ENCODE measurements at regions not wholly inside any gene's neighbourhood (a gene's known extent, or its start where the extent isn't known, plus 50 kb on each side); places are given as distances from the start of the nearest gene placed in this dataset.

- intact Hi-C loops (cut with DNase I) = no loop called here
- DNase-seq (no peak), ATAC-seq (no peak)
- Histone ChIP-seq H3K4me1 (no peaks in the 10 kb centered on the region), H3K27me3 (no peaks in the 10 kb centered on the region), H3K36me3 (no peaks in the 10 kb centered on the region), H3K9me3 (no peaks in the 10 kb centered on the region), H3K4me3 (no peak overlapping the region), H3K27ac (no peak overlapping the region)
- 10% methylated on average over 1 of the region's 1 CpG for WGBS (ENCODE audit: insufficient coverage, low coverage, low lambda C conversion rate, missing lambda C conversion rate)
- no peak for TF ChIP-seq POLR2A (IDR thresholded peaks at IDR 0.05)
- TF ChIP-seq CTCF (IDR thresholded peaks at IDR 0.05) = no peak
These were observed 2125.8 kb downstream of the MAT2B start for GRCh38 chr5:165631235-165631634.

- intact Hi-C loops (cut with DNase I) = no loop called here
- DNase-seq = no peak
- Histone ChIP-seq H3K27ac (no peak overlapping the region), H3K4me1 (no peaks in the 10 kb centered on the region), H3K27me3 (no peaks in the 10 kb centered on the region), H3K4me3 (no peak overlapping the region), H3K9me3 (no peaks in the 10 kb centered on the region), H3K36me3 (no peaks in the 10 kb centered on the region)
- WGBS (ENCODE audit: insufficient coverage, low coverage, low lambda C conversion rate, missing lambda C conversion rate) = 52% methylated on average over 2 of the region's 2 CpGs
- no peak for ATAC-seq
- TF ChIP-seq CTCF (IDR thresholded peaks at IDR 0.05) (no peak), POLR2A (IDR thresholded peaks at IDR 0.05) (no peak)
These were observed 2136.9 kb downstream of the MAT2B start for GRCh38 chr5:165642366-165642765.

- DNase-seq = no peak
- Histone ChIP-seq H3K27ac (no peak overlapping the region), H3K36me3 (no peaks in the 10 kb centered on the region), H3K4me3 (no peak overlapping the region), H3K27me3 (no peaks in the 10 kb centered on the region), H3K9me3 (no peaks in the 10 kb centered on the region), H3K4me1 (peaks cover 0 to 17% (median 0%) of the 10 kb centered on the region in 4 donors)
- peak in 3 of 4 donors; percentile 39 to 79 (median 71) for ATAC-seq
- 35% methylated on average over 3 of the region's 3 CpGs for WGBS (ENCODE audit: insufficient coverage, low coverage, low lambda C conversion rate, missing lambda C conversion rate)
- intact Hi-C loops (cut with DNase I) = no loop called here
- no peak for TF ChIP-seq CTCF (IDR thresholded peaks at IDR 0.05)
- no peak for TF ChIP-seq POLR2A (IDR thresholded peaks at IDR 0.05)
These were observed 2160.4 kb downstream of the MAT2B start for GRCh38 chr5:165665735-165666400.

- H3K4me1 ChIP-seq = no peaks in the 10 kb centered on the region
- intact Hi-C loops (cut with DNase I) = no loop called here
- ATAC-seq = peak; percentile 76 to 93 (median 87)
These were observed 2168.1 kb downstream of the MAT2B start for GRCh38 chr5:165673499-165673898.

More at GRCh38 chr5:165673499-165673898, 2168.1 kb downstream of the MAT2B start:
- no peak overlapping the region for H3K4me3 ChIP-seq
- H3K9me3 ChIP-seq = no peaks in the 10 kb centered on the region
- H3K27me3 ChIP-seq = no peaks in the 10 kb centered on the region
- no peaks in the 10 kb centered on the region for H3K36me3 ChIP-seq
- no peak overlapping the region for H3K27ac ChIP-seq
- peak in 2 of 3 donors; percentile 17 to 54 for DNase-seq
- no peak for TF ChIP-seq CTCF (IDR thresholded peaks at IDR 0.05)
- TF ChIP-seq POLR2A (IDR thresholded peaks at IDR 0.05) = no peak
